Endodermal cell (in vitro differentiated cells): ENCODE measurements at regions not wholly inside any gene's neighbourhood (a gene's known extent, or its start where the extent isn't known, plus 50 kb on each side); places are given as distances from the start of the nearest gene placed in this dataset.

Experiments
- DNase-seq: peaks from one replicate; pipeline ENCODE4 v3.0.0-alpha.2; 2017
- H3K27ac ChIP-seq: 2 replicates; pipeline ENCODE4 v1.5.1; 2013; ENCODE audit warnings: mild to moderate bottlenecking, low read depth, low read length, moderate library complexity
- H3K27me3 ChIP-seq: 2 replicates; pipeline ENCODE4 v1.6.1; 2013; ENCODE audit warnings: mild to moderate bottlenecking, low read length, moderate library complexity; ENCODE audit not compliant: insufficient read depth, control insufficient read depth, poor library complexity, severe bottlenecking
- H3K36me3 ChIP-seq: 2 replicates; pipeline ENCODE4 v1.7.0; 2013; ENCODE audit warnings: mild to moderate bottlenecking, low read length, moderate library complexity; ENCODE audit not compliant: control insufficient read depth, insufficient read depth
- H3K4me1 ChIP-seq: one replicate; pipeline ENCODE4 v1.7.0; 2013; ENCODE audit warnings: low read length; ENCODE audit not compliant: control insufficient read depth, insufficient read depth
- H3K4me3 ChIP-seq: 2 replicates; pipeline ENCODE4 v1.5.1; 2013; ENCODE audit warnings: mild to moderate bottlenecking, low read length, moderate library complexity
- H3K9ac ChIP-seq: 2 replicates; pipeline ENCODE4 v1.6.1; 2013; ENCODE audit warnings: mild to moderate bottlenecking, low read length, moderate library complexity; ENCODE audit not compliant: poor library complexity, severe bottlenecking; ENCODE audit errors: extremely low read depth
- H3K9me3 ChIP-seq: 2 replicates; pipeline ENCODE4 v1.6.1; 2013; ENCODE audit warnings: mild to moderate bottlenecking, low read length, moderate library complexity; ENCODE audit not compliant: control insufficient read depth
- H3K27ac Mint-ChIP-seq: 2 replicates; pipeline ENCODE4 v1.8.0; 2020; ENCODE audit warnings: mixed read lengths
- H3K27me3 Mint-ChIP-seq: 2 replicates; pipeline ENCODE4 v1.8.0; 2021; ENCODE audit warnings: mild to moderate bottlenecking, mixed read lengths; ENCODE audit not compliant: insufficient read depth
- H3K36me3 Mint-ChIP-seq: 2 replicates; pipeline ENCODE4 v1.8.0; 2020; ENCODE audit warnings: low read depth, mixed read lengths
- H3K4me1 Mint-ChIP-seq: 2 replicates; pipeline ENCODE4 v1.8.0; 2020; ENCODE audit warnings: mixed read lengths
- H3K4me3 Mint-ChIP-seq: 2 replicates; pipeline ENCODE4 v1.8.0; 2020; ENCODE audit warnings: mild to moderate bottlenecking, moderate library complexity, mixed read lengths
- H3K9me3 Mint-ChIP-seq: 2 replicates; pipeline ENCODE4 v1.8.0; 2020; ENCODE audit warnings: mild to moderate bottlenecking, mixed read lengths
- CTCF ChIP-seq: fragments of 200-600 bp; sonication (generic); conservative IDR thresholded peaks from 2 replicates; pipeline ENCODE4 v1.5.0; 2021; ENCODE audit warnings: antibody characterized with exemption, mild to moderate bottlenecking
- WGBS, 2 experiments: methylation state at CpG; one replicate each; pipeline versions ENCODE4 v1.1.5 to v1.1.7; 2013; ENCODE audit warnings: missing lambda C conversion rate in 2 of 2, mixed read lengths in 1 of 2; ENCODE audit not compliant: insufficient coverage in 1 of 2, insufficient read length in 1 of 2; 5-methylcytosine and 5-hydroxymethylcytosine counted together

- Histone ChIP-seq H3K36me3 (no peaks in the 10 kb centered on the region), H3K27me3 (no peaks in the 10 kb centered on the region), H3K4me3 (no peak overlapping the region), H3K27ac (no peak overlapping the region), H3K9ac (no peak overlapping the region), H3K4me1 (no peaks in the 10 kb centered on the region), H3K9me3 (no peaks in the 10 kb centered on the region)
- Mint-ChIP-seq H3K36me3 (no peaks in the 10 kb centered on the region), H3K4me1 (peaks cover 9% of the 10 kb centered on the region), H3K9me3 (peaks cover 12% of the 10 kb centered on the region), H3K27me3 (peaks cover 7% of the 10 kb centered on the region), H3K4me3 (no peak overlapping the region), H3K27ac (no peak overlapping the region)
- DNase-seq: no peak
- no peak for TF ChIP-seq CTCF
Measured at GRCh38 chr15:96138985-96139384, 191.5 kb upstream of the NR2F2 start.

DNA sequence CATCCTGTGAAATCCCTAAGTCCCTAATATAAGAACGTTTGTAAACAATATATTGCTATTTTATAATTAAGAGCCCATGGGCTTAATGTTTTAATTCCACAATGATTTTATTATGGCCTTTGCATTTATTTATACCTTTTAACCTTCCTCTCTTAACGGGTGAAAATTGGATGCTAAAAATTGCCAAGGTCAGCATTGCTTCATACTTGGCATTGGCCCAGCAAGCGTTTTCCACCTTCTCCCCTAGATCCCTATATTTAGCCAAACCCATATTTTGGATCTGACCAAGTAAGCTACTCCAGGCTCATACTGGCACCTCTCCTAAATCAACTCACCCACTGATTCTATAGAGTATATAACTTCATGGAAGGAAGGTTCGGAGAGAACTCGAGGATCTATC is 188.0 kb upstream of the NR2F2 start:
- no peak for TF ChIP-seq CTCF
- H3K9ac ChIP-seq: no peak overlapping the region
- no peak overlapping the region for H3K4me3 ChIP-seq
- 88 to 96% methylated on average over 1 to 4 of the region's 5 CpGs for WGBS, 2 experiments
- Mint-ChIP-seq H3K36me3 (no peaks in the 10 kb centered on the region), H3K27ac (no peak overlapping the region), H3K4me1 (peaks cover 18% of the 10 kb centered on the region), H3K4me3 (no peak overlapping the region), H3K27me3 (peaks cover 5% of the 10 kb centered on the region), H3K9me3 (peaks cover 8% of the 10 kb centered on the region)
- no peak for DNase-seq
- no peaks in the 10 kb centered on the region for H3K9me3 ChIP-seq
- H3K27me3 ChIP-seq: no peaks in the 10 kb centered on the region
- no peaks in the 10 kb centered on the region for H3K36me3 ChIP-seq
- no peak overlapping the region for H3K27ac ChIP-seq
- H3K4me1 ChIP-seq: no peaks in the 10 kb centered on the region

GRCh38 chr15:96144734-96145133 is 185.8 kb upstream of the NR2F2 start:
- Histone ChIP-seq H3K36me3 (no peaks in the 10 kb centered on the region), H3K4me1 (no peaks in the 10 kb centered on the region), H3K27ac (no peak overlapping the region), H3K4me3 (no peak overlapping the region), H3K27me3 (no peaks in the 10 kb centered on the region), H3K9ac (no peak overlapping the region), H3K9me3 (no peaks in the 10 kb centered on the region)
- TF ChIP-seq CTCF: no peak
- DNase-seq: no peak
- H3K36me3 Mint-ChIP-seq: no peaks in the 10 kb centered on the region
- H3K27ac Mint-ChIP-seq: no peak overlapping the region
- H3K27me3 Mint-ChIP-seq: peaks cover 3% of the 10 kb centered on the region
- H3K4me3 Mint-ChIP-seq: no peak overlapping the region
- 96 to 100% methylated on average over 1 to 2 of the region's 2 CpGs for WGBS, 2 experiments
- peaks cover 3% of the 10 kb centered on the region for H3K9me3 Mint-ChIP-seq
- peaks cover 29% of the 10 kb centered on the region for H3K4me1 Mint-ChIP-seq
